Suprapubic skin (tissue), 4 donors: ENCODE measurements at regions not wholly inside any gene's neighbourhood (a gene's known extent, or its start where the extent isn't known, plus 50 kb on each side); places are given as distances from the start of the nearest gene placed in this dataset.

Source experiments
- EP300 ChIP-seq: sonication (generic); formaldehyde crosslinking; IDR thresholded peaks from one replicate; pipeline ENCODE4 v1.6.1; 2017; ENCODE audit warnings: antibody characterized with exemption
- POLR2A ChIP-seq, 2 donors: fragments of 450-650 bp; IDR thresholded peaks; one replicate each; pipeline ENCODE4 v1.6.1; 2017; ENCODE audit warnings: antibody characterized with exemption in 2 of 2, mild to moderate bottlenecking in 2 of 2, moderate library complexity in 2 of 2
- POLR2AphosphoS5 ChIP-seq, 3 donors: sonication (generic); formaldehyde crosslinking; IDR thresholded peaks; one replicate each; pipeline ENCODE4 v1.6.1; 2017; ENCODE audit warnings: antibody characterized with exemption in 3 of 3
- TF ChIP-seq, protein P1 (sequence below), 2 donors: fragments of 200-600 bp in 1 of 2; fragments of 450-650 bp in 1 of 2; sonication (generic) in 1 of 2; IDR thresholded peaks; one replicate each; pipeline ENCODE4 v1.5.1; 2016 to 2019; ENCODE audit warnings: antibody characterized with exemption in 2 of 2, mild to moderate bottlenecking in 1 of 2, moderate library complexity in 1 of 2

- TF ChIP-seq POLR2A (IDR thresholded peaks at IDR 0.05), result no peak
- TF ChIP-seq, protein P1, sequence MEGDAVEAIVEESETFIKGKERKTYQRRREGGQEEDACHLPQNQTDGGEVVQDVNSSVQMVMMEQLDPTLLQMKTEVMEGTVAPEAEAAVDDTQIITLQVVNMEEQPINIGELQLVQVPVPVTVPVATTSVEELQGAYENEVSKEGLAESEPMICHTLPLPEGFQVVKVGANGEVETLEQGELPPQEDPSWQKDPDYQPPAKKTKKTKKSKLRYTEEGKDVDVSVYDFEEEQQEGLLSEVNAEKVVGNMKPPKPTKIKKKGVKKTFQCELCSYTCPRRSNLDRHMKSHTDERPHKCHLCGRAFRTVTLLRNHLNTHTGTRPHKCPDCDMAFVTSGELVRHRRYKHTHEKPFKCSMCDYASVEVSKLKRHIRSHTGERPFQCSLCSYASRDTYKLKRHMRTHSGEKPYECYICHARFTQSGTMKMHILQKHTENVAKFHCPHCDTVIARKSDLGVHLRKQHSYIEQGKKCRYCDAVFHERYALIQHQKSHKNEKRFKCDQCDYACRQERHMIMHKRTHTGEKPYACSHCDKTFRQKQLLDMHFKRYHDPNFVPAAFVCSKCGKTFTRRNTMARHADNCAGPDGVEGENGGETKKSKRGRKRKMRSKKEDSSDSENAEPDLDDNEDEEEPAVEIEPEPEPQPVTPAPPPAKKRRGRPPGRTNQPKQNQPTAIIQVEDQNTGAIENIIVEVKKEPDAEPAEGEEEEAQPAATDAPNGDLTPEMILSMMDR (IDR thresholded peaks at IDR 0.05), result no peak
- no peak for TF ChIP-seq EP300
- no peak for TF ChIP-seq POLR2AphosphoS5 (IDR thresholded peaks at IDR 0.05)
Observed at GRCh38 chr1:221451741-221452140, 290.1 kb downstream of the DUSP10 start.
